ENCODE measurements at regions not wholly inside any gene's neighbourhood (a gene's known extent, or its start where the extent isn't known, plus 50 kb on each side); places are given as distances from the start of the nearest gene placed in this dataset.

- TF ChIP-seq EZH2 (IDR thresholded peaks at IDR 0.05; ENCODE audit: low read length) (no peak), CTCF (optimal IDR thresholded peaks at IDR 0.05 in 1 of 3, IDR thresholded peaks at IDR 0.05 in 1 of 3, conservative IDR thresholded peaks at IDR 0.05 in 1 of 3; ENCODE audit: extremely low read depth in 1 of 3, insufficient read depth in 2 of 3, low read length in 3 of 3) (no peak)
Observed at GRCh38 chr13:79735228-79735627, 254.3 kb downstream of the NDFIP2 start.

Data from keratinocyte (primary cell).